Subcutaneous abdominal adipose tissue (tissue), 5 donors: ENCODE measurements at regions not wholly inside any gene's neighbourhood (a gene's known extent, or its start where the extent isn't known, plus 50 kb on each side); places are given as distances from the start of the nearest gene placed in this dataset.

Experiments used
- H3K27ac ChIP-seq: one replicate; pipeline ENCODE4 v1.7.0; 2013; ENCODE audit warnings: low read depth, mild to moderate bottlenecking, inconsistent platforms, low read length, moderate library complexity
- H3K27me3 ChIP-seq, 5 donors: one replicate each; pipeline ENCODE4 v1.7.0; 2013; ENCODE audit warnings: low read length in 5 of 5, inconsistent platforms in 1 of 5; ENCODE audit not compliant: control insufficient read depth in 5 of 5, insufficient read depth in 4 of 5
- H3K36me3 ChIP-seq, 5 donors: one replicate each; pipeline ENCODE4 v1.7.0; 2013; ENCODE audit warnings: low read length in 5 of 5; ENCODE audit not compliant: control insufficient read depth in 5 of 5, insufficient read depth in 5 of 5
- H3K4me1 ChIP-seq, 5 donors: one replicate each; pipeline ENCODE4 v1.7.0; 2013; ENCODE audit warnings: low read length in 5 of 5, mild to moderate bottlenecking in 3 of 5, moderate library complexity in 1 of 5; ENCODE audit not compliant: control insufficient read depth in 5 of 5, insufficient read depth in 5 of 5
- H3K4me3 ChIP-seq, 5 donors: one replicate each; pipeline ENCODE4 v1.7.0; 2013; ENCODE audit warnings: low read length in 5 of 5, low read depth in 1 of 5
- H3K9ac ChIP-seq, 5 donors: one replicate each; pipeline ENCODE4 v1.7.0; 2013; ENCODE audit warnings: low read length in 5 of 5, mild to moderate bottlenecking in 4 of 5, moderate library complexity in 3 of 5
- H3K9me3 ChIP-seq, 5 donors: one replicate each; pipeline ENCODE4 v1.7.0; 2013; ENCODE audit warnings: low read length in 5 of 5; ENCODE audit not compliant: control insufficient read depth in 5 of 5
- donor health status: healthy.
- donor health status: healthy.
- donor health status: healthy.
- donor health status: healthy.
- donor health status: healthy.

- Histone ChIP-seq H3K9ac (no peak overlapping the region), H3K27ac (no peak overlapping the region), H3K4me1 (peaks cover 0 to 10% (median 3%) of the 10 kb centered on the region in 5 donors), H3K9me3 (no peaks in the 10 kb centered on the region), H3K27me3 (no peaks in the 10 kb centered on the region), H3K36me3 (no peaks in the 10 kb centered on the region), H3K4me3 (no peak overlapping the region)
These were observed 264.6 kb upstream of the CLINT1 start for GRCh38 chr5:158123595-158123994.

DNA sequence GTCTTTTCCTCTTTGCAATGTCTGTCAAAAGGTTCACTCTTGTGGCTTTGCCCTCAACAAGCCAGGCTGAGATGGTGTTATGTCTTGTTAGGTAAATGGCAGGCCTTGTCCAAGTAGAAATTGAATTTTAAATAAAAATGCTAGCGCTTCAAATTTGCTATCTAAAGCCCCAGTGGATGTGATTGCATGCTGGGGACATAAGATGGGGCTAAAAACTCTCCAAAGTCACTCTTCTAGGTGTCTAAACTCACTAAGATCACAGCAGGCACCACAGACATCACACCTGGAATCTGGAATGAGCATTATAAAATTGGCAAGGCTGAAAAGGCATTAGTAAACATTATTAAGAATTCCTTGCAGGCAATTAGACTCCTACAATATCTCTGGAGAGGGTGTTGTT is 262.7 kb upstream of the CLINT1 start:
- H3K27ac ChIP-seq: no peak overlapping the region
- H3K4me3 ChIP-seq: no peak overlapping the region
- peaks cover 0 to 10% (median 3%) of the 10 kb centered on the region in 5 donors for H3K4me1 ChIP-seq
- no peaks in the 10 kb centered on the region for H3K9me3 ChIP-seq
- no peaks in the 10 kb centered on the region for H3K36me3 ChIP-seq
- H3K9ac ChIP-seq: no peak overlapping the region
- no peaks in the 10 kb centered on the region for H3K27me3 ChIP-seq

DNA sequence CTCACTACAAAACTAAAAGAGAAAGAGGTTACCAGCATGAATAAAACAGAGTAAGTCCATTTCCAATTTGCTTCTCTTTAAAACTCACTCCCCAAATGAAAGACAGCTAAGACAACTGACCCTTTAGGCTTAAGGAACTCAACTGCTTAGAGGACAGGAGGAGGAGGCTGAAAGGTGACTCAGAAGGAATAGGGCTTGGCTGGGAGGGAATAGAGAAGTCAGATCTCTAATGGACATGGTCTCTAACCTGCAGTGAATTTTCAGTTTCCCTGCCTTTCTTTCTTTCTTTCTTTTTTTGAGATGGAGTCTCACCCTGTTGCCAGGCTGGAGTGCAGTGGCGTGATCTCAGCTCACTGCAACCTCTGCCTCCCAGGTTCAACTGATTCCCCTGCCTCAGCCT is 261.8 kb upstream of the CLINT1 start:
- no peaks in the 10 kb centered on the region for H3K9me3 ChIP-seq
- no peaks in the 10 kb centered on the region for H3K27me3 ChIP-seq
- no peaks in the 10 kb centered on the region for H3K36me3 ChIP-seq
- peaks cover 0 to 16% (median 4%) of the 10 kb centered on the region in 5 donors for H3K4me1 ChIP-seq
- H3K27ac ChIP-seq: no peak overlapping the region
- H3K9ac ChIP-seq: no peak overlapping the region
- no peak overlapping the region for H3K4me3 ChIP-seq

- H3K9ac ChIP-seq: no peak overlapping the region
- H3K4me3 ChIP-seq: no peak overlapping the region
- H3K9me3 ChIP-seq: no peaks in the 10 kb centered on the region
- no peaks in the 10 kb centered on the region for H3K36me3 ChIP-seq
- H3K27me3 ChIP-seq: no peaks in the 10 kb centered on the region
- peaks cover 0 to 22% (median 10%) of the 10 kb centered on the region in 5 donors for H3K4me1 ChIP-seq
- H3K27ac ChIP-seq: no peak overlapping the region
These were observed 261.2 kb upstream of the CLINT1 start for GRCh38 chr5:158119961-158120723.

DNA sequence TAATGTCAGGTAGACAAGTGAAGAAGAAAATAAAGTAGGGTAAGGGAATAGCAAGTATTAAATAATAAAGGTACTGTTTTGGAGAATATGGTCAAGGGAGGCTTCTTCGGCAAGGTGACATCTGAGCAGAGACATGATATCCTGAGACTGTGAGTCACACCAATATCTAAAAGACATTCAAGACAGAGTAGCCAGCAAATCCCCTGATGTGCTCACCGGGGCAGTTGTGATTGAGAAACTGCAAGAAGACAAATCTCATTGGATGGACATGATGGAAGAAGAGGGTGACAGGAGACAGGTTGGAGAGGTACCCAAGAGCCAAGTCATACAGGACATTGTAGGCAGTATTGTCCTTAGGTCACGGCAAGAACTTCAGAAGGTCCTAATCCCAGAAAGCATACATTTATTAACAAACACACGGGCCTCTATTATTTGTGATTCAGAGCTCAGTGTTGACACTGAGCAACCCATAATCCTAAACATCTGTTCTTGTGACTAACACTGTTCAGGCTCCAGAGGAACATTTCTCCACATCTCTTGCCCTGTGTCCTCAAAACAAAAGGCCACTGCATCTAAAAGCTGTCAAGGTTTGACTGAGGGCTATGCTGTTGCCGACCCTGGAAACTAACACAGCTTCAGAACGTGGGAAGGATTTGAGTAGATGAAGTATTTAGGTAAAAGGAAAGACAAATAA is 258.7 kb upstream of the CLINT1 start:
- no peaks in the 10 kb centered on the region for H3K27me3 ChIP-seq
- H3K27ac ChIP-seq: peak overlapping the region; percentile 1
- peaks cover 0 to 25% (median 13%) of the 10 kb centered on the region in 5 donors for H3K4me1 ChIP-seq
- H3K9ac ChIP-seq: no peak overlapping the region
- no peaks in the 10 kb centered on the region for H3K36me3 ChIP-seq
- no peak overlapping the region for H3K4me3 ChIP-seq
- H3K9me3 ChIP-seq: no peaks in the 10 kb centered on the region

DNA sequence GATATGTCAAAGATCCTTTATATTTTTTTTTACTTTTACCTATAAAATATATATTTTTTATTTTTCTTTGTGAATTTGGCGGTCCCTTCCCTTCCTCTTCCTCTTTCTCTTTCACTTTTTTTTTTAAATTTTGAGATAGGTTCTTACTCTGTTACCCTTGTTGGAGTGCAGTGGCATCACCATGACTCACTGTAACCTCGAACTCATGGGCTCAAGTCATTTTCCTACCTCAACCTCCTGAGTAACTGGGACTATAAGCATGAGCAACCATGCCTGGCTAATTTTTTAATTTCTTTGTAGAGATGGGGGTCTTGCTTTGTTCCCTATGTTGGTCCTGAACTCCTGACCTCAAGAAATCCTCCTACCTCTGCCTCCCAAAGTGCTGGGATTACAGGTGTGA is 258.0 kb upstream of the CLINT1 start:
- Histone ChIP-seq H3K4me3 (no peak overlapping the region), H3K27ac (peak overlapping the region; percentile 1), H3K4me1 (peaks cover 0 to 25% (median 13%) of the 10 kb centered on the region in 5 donors), H3K9ac (no peak overlapping the region), H3K9me3 (no peaks in the 10 kb centered on the region), H3K27me3 (no peaks in the 10 kb centered on the region), H3K36me3 (no peaks in the 10 kb centered on the region)

DNA sequence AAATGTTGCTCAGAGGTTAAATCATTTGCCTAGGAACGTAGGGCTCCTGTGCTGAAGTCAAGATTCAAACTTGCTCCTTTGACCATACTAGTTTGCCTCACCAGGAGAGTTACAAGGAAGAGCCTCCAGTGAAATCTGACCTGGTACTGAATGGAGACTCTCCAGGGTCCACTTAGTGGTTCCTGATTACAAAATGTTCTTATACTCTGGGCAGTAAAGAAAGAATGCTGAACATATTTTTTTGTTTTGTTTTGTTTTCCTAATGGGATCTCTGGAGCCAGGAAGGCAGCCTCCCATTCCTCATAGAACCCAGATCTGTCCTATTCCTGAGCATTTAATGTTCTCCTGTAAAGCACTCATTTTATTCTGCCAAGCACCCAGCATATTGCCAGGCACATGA is 256.5 kb upstream of the CLINT1 start:
- H3K4me1 ChIP-seq: peaks cover 0 to 25% (median 13%) of the 10 kb centered on the region in 5 donors
- no peak overlapping the region for H3K27ac ChIP-seq
- H3K9me3 ChIP-seq: no peaks in the 10 kb centered on the region
- no peak overlapping the region for H3K4me3 ChIP-seq
- H3K36me3 ChIP-seq: no peaks in the 10 kb centered on the region
- no peak overlapping the region for H3K9ac ChIP-seq
- no peaks in the 10 kb centered on the region for H3K27me3 ChIP-seq

GRCh38 chr5:158108177-158108576 is 249.2 kb upstream of the CLINT1 start:
- H3K27ac ChIP-seq: no peak overlapping the region
- H3K36me3 ChIP-seq: no peaks in the 10 kb centered on the region
- peaks cover 0 to 3% (median 0%) of the 10 kb centered on the region in 5 donors for H3K4me1 ChIP-seq
- H3K9ac ChIP-seq: no peak overlapping the region
- H3K4me3 ChIP-seq: no peak overlapping the region
- no peaks in the 10 kb centered on the region for H3K27me3 ChIP-seq
- H3K9me3 ChIP-seq: no peaks in the 10 kb centered on the region

DNA sequence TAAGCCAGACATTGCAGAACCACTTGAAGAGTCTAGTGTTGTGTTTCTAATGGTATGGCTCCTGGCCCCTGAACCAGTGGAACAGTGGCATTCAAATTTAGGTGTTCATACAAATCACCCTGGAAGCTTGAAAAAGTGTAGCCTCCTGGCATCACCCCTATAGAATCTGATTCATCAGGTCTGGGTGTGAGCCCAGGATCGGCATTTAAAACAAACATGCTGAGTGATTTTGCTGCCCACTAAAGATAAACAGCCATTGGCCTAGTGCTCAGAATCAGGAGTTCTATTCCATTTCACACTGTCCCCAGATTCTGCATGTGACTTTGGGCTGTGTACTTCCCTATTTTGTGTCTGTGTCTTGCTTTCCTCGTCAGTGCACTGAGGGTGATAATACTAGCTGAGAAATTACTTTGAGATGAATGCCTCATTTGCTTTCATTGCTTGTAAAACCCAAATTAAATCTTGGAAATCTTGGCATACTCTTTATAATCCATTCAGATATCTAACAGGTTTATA is 241.5 kb upstream of the CLINT1 start:
- Histone ChIP-seq H3K9me3 (peaks cover 0 to 4% (median 3%) of the 10 kb centered on the region in 5 donors), H3K36me3 (no peaks in the 10 kb centered on the region), H3K27ac (no peak overlapping the region), H3K4me1 (no peaks in the 10 kb centered on the region), H3K9ac (no peak overlapping the region), H3K4me3 (no peak overlapping the region), H3K27me3 (no peaks in the 10 kb centered on the region)

GRCh38 chr5:158099571-158100105 is 240.7 kb upstream of the CLINT1 start:
- Histone ChIP-seq H3K4me1 (no peaks in the 10 kb centered on the region), H3K4me3 (no peak overlapping the region), H3K36me3 (no peaks in the 10 kb centered on the region), H3K27me3 (no peaks in the 10 kb centered on the region), H3K9ac (no peak overlapping the region), H3K27ac (no peak overlapping the region), H3K9me3 (peaks cover 0 to 4% (median 3%) of the 10 kb centered on the region in 5 donors)
